Kidney epithelial cell (primary cell): ENCODE measurements at regions not wholly inside any gene's neighbourhood (a gene's known extent, or its start where the extent isn't known, plus 50 kb on each side); places are given as distances from the start of the nearest gene placed in this dataset.

Source experiments
- DNase-seq: peaks from one replicate; pipeline ENCODE4 v3.0.0-alpha.2; 2010; ENCODE audit warnings: low read depth
- H3K27me3 ChIP-seq: 2 replicates; pipeline ENCODE4 v1.6.0; 2011; ENCODE audit warnings: low read length; ENCODE audit not compliant: control insufficient read depth, insufficient read depth
- H3K36me3 ChIP-seq: 2 replicates; pipeline ENCODE4 v1.5.1; 2011; ENCODE audit warnings: low read length; ENCODE audit not compliant: control insufficient read depth, insufficient read depth
- H3K4me3 ChIP-seq: 2 replicates; pipeline ENCODE4 v1.5.1; 2011; ENCODE audit warnings: low read depth, mild to moderate bottlenecking, control low read depth, low read length
- CTCF ChIP-seq: IDR thresholded peaks from 2 replicates; pipeline ENCODE4 v1.5.1; 2011; ENCODE audit warnings: mild to moderate bottlenecking, moderate library complexity, low read length, control low read depth, inconsistent platforms; ENCODE audit not compliant: insufficient read depth, poor library complexity, severe bottlenecking

GRCh38 chr6:87945181-87945580 is 102.5 kb upstream of the SPACA1 start:
- Histone ChIP-seq H3K27me3 (no peaks in the 10 kb centered on the region), H3K36me3 (no peaks in the 10 kb centered on the region), H3K4me3 (no peak overlapping the region)
- DNase-seq, result no peak
- no peak for TF ChIP-seq CTCF

GRCh38 chr6:87944541-87944954 is 103.1 kb upstream of the SPACA1 start:
- Histone ChIP-seq H3K4me3 (no peak overlapping the region), H3K27me3 (no peaks in the 10 kb centered on the region), H3K36me3 (no peaks in the 10 kb centered on the region)
- no peak for DNase-seq
- TF ChIP-seq CTCF, result peak; percentile 6

- no peak for DNase-seq
- no peak overlapping the region for H3K4me3 ChIP-seq
- no peaks in the 10 kb centered on the region for H3K27me3 ChIP-seq
- no peak for TF ChIP-seq CTCF
- H3K36me3 ChIP-seq, result no peaks in the 10 kb centered on the region
These were observed 104.5 kb upstream of the SPACA1 start for GRCh38 chr6:87943191-87943590.

- Histone ChIP-seq H3K36me3 (no peaks in the 10 kb centered on the region), H3K27me3 (no peaks in the 10 kb centered on the region), H3K4me3 (no peak overlapping the region)
- no peak for TF ChIP-seq CTCF
- no peak for DNase-seq
These were observed 105.9 kb upstream of the SPACA1 start for GRCh38 chr6:87941556-87942358.

GRCh38 chr6:87939776-87940175 is 107.9 kb upstream of the SPACA1 start:
- no peak for DNase-seq
- Histone ChIP-seq H3K27me3 (no peaks in the 10 kb centered on the region), H3K36me3 (no peaks in the 10 kb centered on the region), H3K4me3 (no peak overlapping the region)
- no peak for TF ChIP-seq CTCF

- Histone ChIP-seq H3K36me3 (no peaks in the 10 kb centered on the region), H3K4me3 (no peak overlapping the region), H3K27me3 (no peaks in the 10 kb centered on the region)
- DNase-seq, result no peak
- no peak for TF ChIP-seq CTCF
These were observed 109.4 kb upstream of the SPACA1 start for GRCh38 chr6:87938287-87938686.
